ENCODE measurements at regions not wholly inside any gene's neighbourhood (a gene's known extent, or its start where the extent isn't known, plus 50 kb on each side); places are given as distances from the start of the nearest gene placed in this dataset.

GRCh38 chr13:27852491-27852890, 60.2 kb downstream of the GSX1 start:
- TF ChIP-seq, protein P1, sequence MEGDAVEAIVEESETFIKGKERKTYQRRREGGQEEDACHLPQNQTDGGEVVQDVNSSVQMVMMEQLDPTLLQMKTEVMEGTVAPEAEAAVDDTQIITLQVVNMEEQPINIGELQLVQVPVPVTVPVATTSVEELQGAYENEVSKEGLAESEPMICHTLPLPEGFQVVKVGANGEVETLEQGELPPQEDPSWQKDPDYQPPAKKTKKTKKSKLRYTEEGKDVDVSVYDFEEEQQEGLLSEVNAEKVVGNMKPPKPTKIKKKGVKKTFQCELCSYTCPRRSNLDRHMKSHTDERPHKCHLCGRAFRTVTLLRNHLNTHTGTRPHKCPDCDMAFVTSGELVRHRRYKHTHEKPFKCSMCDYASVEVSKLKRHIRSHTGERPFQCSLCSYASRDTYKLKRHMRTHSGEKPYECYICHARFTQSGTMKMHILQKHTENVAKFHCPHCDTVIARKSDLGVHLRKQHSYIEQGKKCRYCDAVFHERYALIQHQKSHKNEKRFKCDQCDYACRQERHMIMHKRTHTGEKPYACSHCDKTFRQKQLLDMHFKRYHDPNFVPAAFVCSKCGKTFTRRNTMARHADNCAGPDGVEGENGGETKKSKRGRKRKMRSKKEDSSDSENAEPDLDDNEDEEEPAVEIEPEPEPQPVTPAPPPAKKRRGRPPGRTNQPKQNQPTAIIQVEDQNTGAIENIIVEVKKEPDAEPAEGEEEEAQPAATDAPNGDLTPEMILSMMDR (IDR thresholded peaks at IDR 0.05): no peak
- no peak for TF ChIP-seq POLR2A (IDR thresholded peaks at IDR 0.05)
